Body of pancreas (tissue), 4 donors: ENCODE measurements at regions not wholly inside any gene's neighbourhood (a gene's known extent, or its start where the extent isn't known, plus 50 kb on each side); places are given as distances from the start of the nearest gene placed in this dataset.

Experiments used
- ATAC-seq: fragments of 150-250 bp; one replicate; pipeline ENCODE4 v1.9.1; 2016
- DNase-seq, 4 donors: peaks; one replicate each; pipeline ENCODE4 v3.0.0-alpha.2; 2019
- H3K27ac ChIP-seq, 4 donors: fragments of 200-600 bp; sonication (generic); 1 replicate in 3 of 4; 2 replicates in 1 of 4; pipeline versions ENCODE4 v1.5.1 to v1.6.1; 2016 to 2019; ENCODE audit warnings: mild to moderate bottlenecking in 1 of 4, mixed read lengths in 1 of 4, moderate library complexity in 1 of 4
- H3K27me3 ChIP-seq, 2 donors: fragments of 200-600 bp; sonication (generic); one replicate each; pipeline ENCODE4 v1.6.0; 2016; ENCODE audit warnings: mild to moderate bottlenecking in 1 of 2
- H3K36me3 ChIP-seq, 2 donors: fragments of 200-600 bp; sonication (generic); replicated peaks in 1 of 2; 2 replicates each; pipeline ENCODE4 v1.5.1; 2016; ENCODE audit warnings: low read depth in 2 of 2; ENCODE audit not compliant: insufficient read depth in 1 of 2
- H3K4me1 ChIP-seq: fragments of 200-600 bp; sonication (generic); one replicate; pipeline ENCODE4 v1.6.0; 2016
- H3K4me3 ChIP-seq, 2 donors: fragments of 200-600 bp; sonication (generic); 1 replicate in 1 of 2; 2 replicates in 1 of 2; pipeline ENCODE4 v1.5.1; 2016 to 2019
- H3K9me3 ChIP-seq, 3 donors: fragments of 200-600 bp; sonication (generic); 1 replicate in 2 of 3; 2 replicates in 1 of 3; pipeline ENCODE4 v1.5.1; 2016
- POLR2A ChIP-seq, 3 donors: fragments of 450-650 bp; IDR thresholded peaks; one replicate each; pipeline ENCODE4 v1.6.1; 2016; ENCODE audit warnings: antibody characterized with exemption in 3 of 3, mild to moderate bottlenecking in 2 of 3
- WGBS, 2 donors: methylation state at CpG; one replicate each; pipeline ENCODE4 v1.1.5; 2017; 5-methylcytosine and 5-hydroxymethylcytosine counted together
- intact Hi-C: fragments of 100-400 bp; cut with DNase I; formaldehyde crosslinking; loops from one replicate; pipeline ENCODE4 v1.15.1; 2023
- TF ChIP-seq, protein P1 (sequence below), 7 experiments: fragments of 450-650 bp in 4 of 7; fragments of 200-600 bp in 3 of 7; sonication (generic) in 3 of 7; IDR thresholded peaks; one replicate each; pipeline ENCODE4 v1.5.1; 2016 to 2019; ENCODE audit warnings: antibody characterized with exemption in 7 of 7

DNA sequence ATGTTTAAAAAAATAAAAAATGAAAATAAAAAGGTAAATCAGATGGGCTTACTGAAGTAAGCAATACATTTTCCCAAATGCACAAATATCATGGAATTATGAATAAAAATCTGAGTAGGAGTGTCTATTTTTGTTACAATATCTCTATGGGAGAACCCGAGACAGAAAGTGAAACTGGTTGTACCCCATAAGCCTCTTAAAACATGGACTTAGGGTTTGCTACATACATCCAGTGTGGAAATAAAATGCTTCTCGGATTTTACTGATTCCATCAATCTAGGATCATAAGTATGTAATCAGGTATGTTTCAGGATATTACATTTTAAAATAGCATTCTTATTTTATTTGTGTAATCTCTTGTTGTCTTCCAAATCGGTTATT, 177.8 kb upstream of the CDIN1 start:
- Histone ChIP-seq H3K27ac (no peak overlapping the region), H3K27me3 (no peaks in the 10 kb centered on the region), H3K9me3 (no peaks in the 10 kb centered on the region), H3K4me1 (no peaks in the 10 kb centered on the region), H3K4me3 (no peak overlapping the region), H3K36me3 (no peaks in the 10 kb centered on the region)
- TF ChIP-seq POLR2A (IDR thresholded peaks at IDR 0.05): no peak
- TF ChIP-seq, protein P1, sequence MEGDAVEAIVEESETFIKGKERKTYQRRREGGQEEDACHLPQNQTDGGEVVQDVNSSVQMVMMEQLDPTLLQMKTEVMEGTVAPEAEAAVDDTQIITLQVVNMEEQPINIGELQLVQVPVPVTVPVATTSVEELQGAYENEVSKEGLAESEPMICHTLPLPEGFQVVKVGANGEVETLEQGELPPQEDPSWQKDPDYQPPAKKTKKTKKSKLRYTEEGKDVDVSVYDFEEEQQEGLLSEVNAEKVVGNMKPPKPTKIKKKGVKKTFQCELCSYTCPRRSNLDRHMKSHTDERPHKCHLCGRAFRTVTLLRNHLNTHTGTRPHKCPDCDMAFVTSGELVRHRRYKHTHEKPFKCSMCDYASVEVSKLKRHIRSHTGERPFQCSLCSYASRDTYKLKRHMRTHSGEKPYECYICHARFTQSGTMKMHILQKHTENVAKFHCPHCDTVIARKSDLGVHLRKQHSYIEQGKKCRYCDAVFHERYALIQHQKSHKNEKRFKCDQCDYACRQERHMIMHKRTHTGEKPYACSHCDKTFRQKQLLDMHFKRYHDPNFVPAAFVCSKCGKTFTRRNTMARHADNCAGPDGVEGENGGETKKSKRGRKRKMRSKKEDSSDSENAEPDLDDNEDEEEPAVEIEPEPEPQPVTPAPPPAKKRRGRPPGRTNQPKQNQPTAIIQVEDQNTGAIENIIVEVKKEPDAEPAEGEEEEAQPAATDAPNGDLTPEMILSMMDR (IDR thresholded peaks at IDR 0.05): no peak
- intact Hi-C loops: no loop called here
- DNase-seq (no peak), ATAC-seq (no peak)
- 55 to 69% methylated on average over 3 of the region's 3 CpGs for WGBS, 2 donors

DNA sequence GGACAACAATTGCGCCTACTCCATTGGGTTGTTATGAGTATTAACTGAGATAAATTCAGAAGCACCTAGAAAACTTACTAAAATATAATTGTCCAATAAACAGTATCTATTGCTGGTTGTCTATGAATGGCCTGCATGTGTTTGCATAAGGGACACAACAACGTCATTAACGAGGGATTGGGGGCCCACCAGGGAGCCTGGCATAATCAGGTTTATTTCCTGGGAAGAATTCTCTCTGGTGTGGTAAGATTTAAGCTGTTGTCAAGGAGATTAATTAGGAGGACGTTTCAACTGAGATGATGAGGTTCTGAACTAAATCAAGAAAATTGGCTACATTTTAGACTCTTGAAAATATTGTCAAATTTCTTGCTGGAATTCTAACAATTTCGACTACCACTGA, 176.1 kb upstream of the CDIN1 start:
- TF ChIP-seq POLR2A (IDR thresholded peaks at IDR 0.05): no peak
- TF ChIP-seq, protein P1 (IDR thresholded peaks at IDR 0.05): no peak
- Histone ChIP-seq H3K36me3 (no peaks in the 10 kb centered on the region), H3K27me3 (no peaks in the 10 kb centered on the region), H3K4me3 (no peak overlapping the region), H3K4me1 (no peaks in the 10 kb centered on the region), H3K27ac (no peak overlapping the region), H3K9me3 (no peaks in the 10 kb centered on the region)
- no peak for ATAC-seq
- no peak for DNase-seq
- intact Hi-C loops: no loop called here
- 65 to 67% methylated on average over 5 of the region's 5 CpGs for WGBS, 2 donors

DNA sequence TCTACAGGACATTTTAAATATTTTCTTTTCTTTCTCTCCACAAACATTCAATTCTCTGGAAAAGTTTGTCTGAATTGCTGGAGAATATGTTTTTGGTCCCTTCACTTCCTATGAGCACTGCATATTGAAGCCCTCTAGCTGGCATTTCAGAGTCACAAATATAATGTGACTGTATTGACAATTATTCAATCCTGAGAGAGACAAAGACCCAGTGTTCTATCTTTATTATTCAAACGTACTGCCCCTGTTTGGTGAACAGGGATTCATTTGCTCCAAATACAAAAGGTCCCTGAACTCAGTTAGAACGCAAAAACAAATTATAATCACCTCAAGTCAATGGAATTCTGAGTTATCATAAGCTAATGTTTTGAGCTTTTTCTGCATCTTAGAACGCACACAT, 173.1 kb upstream of the CDIN1 start:
- H3K36me3 ChIP-seq: no peaks in the 10 kb centered on the region
- intact Hi-C loops: no loop called here
- no peak for ATAC-seq

DNA sequence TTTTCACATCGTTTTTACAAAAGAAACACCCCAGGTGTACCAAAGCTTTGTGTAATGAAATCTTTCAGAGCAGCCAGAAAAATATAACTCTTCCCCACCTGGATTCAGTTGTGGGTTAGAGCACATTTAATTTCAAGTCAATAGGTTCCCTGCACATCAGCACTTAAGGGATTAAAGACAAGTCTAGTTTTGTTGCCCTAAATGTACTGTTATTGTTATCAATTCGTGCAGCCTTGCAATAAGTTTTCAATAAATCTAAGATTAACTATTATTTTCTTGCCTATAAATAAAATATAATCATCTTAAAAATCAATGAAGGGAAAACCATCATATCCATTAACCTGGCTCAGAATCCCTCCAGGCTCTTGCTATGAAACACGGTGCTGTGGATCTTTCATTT, 172.5 kb upstream of the CDIN1 start:
- Histone ChIP-seq H3K27me3 (no peaks in the 10 kb centered on the region), H3K27ac (no peak overlapping the region), H3K36me3 (no peaks in the 10 kb centered on the region), H3K4me1 (no peaks in the 10 kb centered on the region), H3K4me3 (no peak overlapping the region), H3K9me3 (no peaks in the 10 kb centered on the region)
- TF ChIP-seq, protein P1 (IDR thresholded peaks at IDR 0.05): no peak
- TF ChIP-seq POLR2A (IDR thresholded peaks at IDR 0.05): no peak
- ATAC-seq (no peak), DNase-seq (no peak)
- WGBS, 2 donors: 43 to 46% methylated on average over 3 of the region's 3 CpGs
- intact Hi-C loops: no loop called here

More for the DNA sequence above, 173.1 kb upstream of the CDIN1 start:
- Histone ChIP-seq H3K4me3 (no peak overlapping the region), H3K4me1 (no peaks in the 10 kb centered on the region), H3K9me3 (no peaks in the 10 kb centered on the region), H3K27me3 (no peaks in the 10 kb centered on the region), H3K27ac (no peak overlapping the region)
- no peak for DNase-seq
- WGBS, 2 donors: 48 to 54% methylated on average over 3 of the region's 3 CpGs
- TF ChIP-seq POLR2A (IDR thresholded peaks at IDR 0.05): no peak

DNA sequence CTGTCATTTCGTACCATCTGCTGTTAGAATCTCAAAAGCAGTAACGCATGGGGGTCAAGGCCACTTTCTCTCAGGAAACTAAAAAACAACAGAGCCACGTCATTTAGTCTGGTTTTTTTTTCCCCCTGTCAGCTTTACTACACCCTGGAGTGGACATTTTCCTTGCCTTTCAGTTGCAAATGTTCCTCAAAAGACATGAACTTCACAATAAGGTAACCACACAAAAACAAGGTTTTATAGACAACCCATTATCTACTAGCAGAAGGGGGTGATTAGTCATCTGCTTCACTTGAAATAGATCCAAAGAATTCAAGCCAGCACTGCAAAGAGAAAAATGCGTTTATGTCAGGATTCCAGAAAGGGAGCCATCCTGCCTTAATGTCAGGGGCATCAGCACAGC, 171.8 kb upstream of the CDIN1 start:
- Histone ChIP-seq H3K4me3 (no peak overlapping the region), H3K27ac (no peak overlapping the region), H3K4me1 (no peaks in the 10 kb centered on the region), H3K27me3 (no peaks in the 10 kb centered on the region), H3K36me3 (no peaks in the 10 kb centered on the region), H3K9me3 (no peaks in the 10 kb centered on the region)
- DNase-seq (no peak), ATAC-seq (no peak)
- 31 to 39% methylated on average over 4 of the region's 4 CpGs for WGBS, 2 donors
- TF ChIP-seq, protein P1 (IDR thresholded peaks at IDR 0.05): no peak
- TF ChIP-seq POLR2A (IDR thresholded peaks at IDR 0.05): no peak
- intact Hi-C loops: no loop called here
